GM10266 (cell line): ENCODE measurements at regions not wholly inside any gene's neighbourhood (a gene's known extent, or its start where the extent isn't known, plus 50 kb on each side); places are given as distances from the start of the nearest gene placed in this dataset.
"Not testable (repeated sequence)": the region's sequence is repeated elsewhere in the genome, so short reads cannot be mapped to it uniquely, and the experiment has no call there.

Source experiments
- DNase-seq: peaks from one replicate; pipeline ENCODE4 v3.0.0; 2012; ENCODE audit errors: extremely low spot score
- TF ChIP-seq, protein P1 (sequence below): IDR thresholded peaks from 2 replicates; pipeline ENCODE4 v1.5.1; 2012; ENCODE audit warnings: mild to moderate bottlenecking, low read depth; ENCODE audit not compliant: control insufficient read depth, insufficient read depth; ENCODE audit errors: missing control alignments

DNA sequence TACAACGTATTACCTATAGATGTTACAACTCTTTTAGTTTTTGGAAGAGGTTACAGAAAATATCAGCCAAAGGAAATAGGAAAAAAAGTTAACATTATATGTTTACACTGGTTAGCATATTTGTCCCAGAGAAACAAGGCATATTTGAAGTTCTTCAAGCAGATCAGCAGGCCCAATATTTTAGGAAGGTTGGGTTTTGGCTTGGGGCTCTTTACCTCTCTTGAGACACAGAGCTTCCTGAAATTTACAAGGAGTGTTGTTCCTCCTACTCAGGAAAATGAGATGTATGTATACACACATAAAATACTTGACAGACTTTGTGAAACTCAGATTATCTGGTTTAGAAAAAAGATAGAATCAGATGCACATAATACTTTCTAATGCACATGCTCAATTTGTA is 323.6 kb downstream of the HGF start:
- TF ChIP-seq, protein P1, sequence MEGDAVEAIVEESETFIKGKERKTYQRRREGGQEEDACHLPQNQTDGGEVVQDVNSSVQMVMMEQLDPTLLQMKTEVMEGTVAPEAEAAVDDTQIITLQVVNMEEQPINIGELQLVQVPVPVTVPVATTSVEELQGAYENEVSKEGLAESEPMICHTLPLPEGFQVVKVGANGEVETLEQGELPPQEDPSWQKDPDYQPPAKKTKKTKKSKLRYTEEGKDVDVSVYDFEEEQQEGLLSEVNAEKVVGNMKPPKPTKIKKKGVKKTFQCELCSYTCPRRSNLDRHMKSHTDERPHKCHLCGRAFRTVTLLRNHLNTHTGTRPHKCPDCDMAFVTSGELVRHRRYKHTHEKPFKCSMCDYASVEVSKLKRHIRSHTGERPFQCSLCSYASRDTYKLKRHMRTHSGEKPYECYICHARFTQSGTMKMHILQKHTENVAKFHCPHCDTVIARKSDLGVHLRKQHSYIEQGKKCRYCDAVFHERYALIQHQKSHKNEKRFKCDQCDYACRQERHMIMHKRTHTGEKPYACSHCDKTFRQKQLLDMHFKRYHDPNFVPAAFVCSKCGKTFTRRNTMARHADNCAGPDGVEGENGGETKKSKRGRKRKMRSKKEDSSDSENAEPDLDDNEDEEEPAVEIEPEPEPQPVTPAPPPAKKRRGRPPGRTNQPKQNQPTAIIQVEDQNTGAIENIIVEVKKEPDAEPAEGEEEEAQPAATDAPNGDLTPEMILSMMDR: no peak
- no peak for DNase-seq

DNA sequence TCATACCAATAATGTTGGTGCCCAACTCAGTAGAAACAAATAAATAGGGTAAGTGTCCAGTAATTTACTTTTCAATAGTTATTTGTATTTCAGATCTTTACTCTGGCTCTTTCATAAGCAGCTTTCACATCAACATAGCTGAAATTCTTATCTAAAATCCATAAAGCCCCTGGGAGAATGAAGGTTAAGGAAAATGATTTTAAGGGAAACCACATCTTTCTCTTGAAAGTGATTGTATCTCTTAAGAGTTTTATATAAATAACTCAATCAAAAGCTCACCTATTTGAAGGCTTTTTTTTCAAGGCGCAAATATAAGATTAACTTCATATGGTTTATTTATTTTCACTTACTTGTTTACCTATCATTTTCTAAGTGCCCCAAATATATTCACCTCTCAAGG is 324.4 kb downstream of the HGF start:
- no peak for DNase-seq
- TF ChIP-seq, protein P1: no peak

DNA sequence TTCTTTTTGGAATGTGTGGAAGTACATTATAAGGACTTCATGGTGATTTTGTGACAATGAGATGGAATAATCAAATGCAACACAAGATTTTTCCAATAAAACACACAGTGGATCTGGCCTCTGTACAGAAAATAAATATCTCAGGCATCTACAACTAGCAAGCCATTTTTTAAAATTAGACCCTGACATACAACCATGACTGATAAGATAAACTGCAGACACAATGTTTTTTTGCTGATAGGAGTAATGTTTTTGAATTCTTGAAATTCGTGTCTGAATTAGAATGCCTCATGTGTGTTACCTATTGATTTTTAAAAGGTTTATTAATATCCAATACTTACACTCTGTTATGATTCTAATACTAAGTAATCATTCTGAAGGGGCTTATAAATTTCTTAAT is 328.1 kb downstream of the HGF start:
- TF ChIP-seq, protein P1: no peak
- no peak for DNase-seq

DNA sequence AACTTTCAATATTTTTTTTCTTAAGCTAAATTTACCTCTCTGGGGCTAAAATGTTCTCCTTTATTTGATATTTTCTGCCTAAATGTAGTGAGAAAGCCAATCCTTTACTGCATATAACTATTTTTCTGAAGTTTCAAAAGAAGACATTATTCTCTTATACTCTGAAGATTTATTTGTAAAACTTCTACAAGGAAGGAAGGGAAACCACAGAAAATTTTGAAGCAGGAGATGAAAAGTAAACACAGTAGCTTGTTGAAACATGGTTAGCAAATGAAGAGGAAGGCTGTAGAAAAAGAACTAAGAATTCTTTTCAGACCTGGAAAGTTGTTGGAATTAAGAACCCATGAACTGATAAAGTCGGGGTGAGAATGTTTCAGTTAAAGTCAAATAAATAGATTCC is 330.3 kb downstream of the HGF start:
- no peak for DNase-seq
- TF ChIP-seq, protein P1: no peak

DNA sequence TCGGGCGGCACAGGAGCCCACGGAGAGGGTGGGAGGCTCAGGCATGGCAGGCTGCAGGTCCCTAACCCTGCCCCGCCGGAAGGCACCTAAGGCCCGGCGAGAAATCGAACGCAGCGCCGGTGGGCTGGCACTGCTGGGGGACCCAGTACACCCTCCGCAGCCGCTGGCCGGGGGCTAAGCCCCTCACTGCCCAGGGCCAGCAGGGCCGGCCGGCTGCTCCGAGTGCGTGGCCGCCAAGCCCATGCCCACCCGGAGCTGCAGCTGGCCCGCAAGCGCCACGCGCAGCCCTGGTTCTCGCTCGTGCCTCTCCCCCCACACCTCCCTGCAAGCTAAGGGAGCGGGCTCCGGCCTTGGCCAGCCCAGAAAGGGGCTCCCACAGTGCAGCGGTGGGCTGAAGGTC is 332.7 kb downstream of the HGF start:
- not testable (repeated sequence) for DNase-seq

DNA sequence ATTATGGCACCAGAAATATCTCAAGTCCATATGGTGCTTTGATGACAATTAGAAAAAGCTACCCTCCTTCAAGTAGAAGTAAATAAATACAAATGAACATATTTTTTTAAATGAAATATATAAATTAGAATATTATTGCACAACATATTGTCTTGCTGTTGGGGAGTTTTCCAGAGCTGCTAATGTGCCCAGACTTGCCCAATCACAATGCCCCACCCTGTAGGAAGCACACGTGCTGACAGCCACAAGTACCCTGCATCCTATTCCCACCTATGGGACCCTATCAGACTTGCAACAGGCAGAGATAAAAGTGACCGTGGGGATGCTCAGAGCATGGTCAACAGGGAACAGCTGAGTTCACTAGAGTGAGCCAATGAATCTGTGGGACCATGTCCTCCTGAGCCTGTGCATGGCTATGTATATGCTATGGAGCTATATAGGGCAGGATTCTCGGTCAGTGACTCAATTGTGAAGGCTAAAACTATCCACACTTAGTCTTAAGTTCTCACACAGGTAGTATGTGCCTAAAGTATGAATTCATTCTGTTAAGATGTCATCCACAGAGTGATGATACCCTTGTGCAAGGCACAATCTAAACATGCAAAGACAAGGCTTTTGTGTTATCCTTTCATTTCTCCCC is 336.0 kb downstream of the HGF start:
- no peak for DNase-seq
- TF ChIP-seq, protein P1: no peak

DNA sequence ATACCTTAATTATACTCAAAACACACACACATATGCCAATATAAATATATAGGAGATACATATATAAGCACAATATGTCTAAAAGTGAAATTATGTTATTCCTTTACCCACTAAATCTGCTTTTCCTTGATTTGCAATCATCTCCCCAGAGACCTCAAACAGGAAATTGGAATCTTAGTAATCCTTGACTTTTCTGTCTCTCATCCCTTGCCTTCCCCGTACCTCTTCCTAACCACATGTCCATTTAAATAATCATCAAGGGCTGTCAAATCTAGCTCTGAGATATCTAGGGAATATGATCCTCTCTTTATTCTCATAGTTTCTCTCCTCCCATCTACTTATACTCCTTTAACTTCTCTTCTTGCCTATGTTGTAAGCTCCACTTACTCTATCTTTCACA is 336.6 kb downstream of the HGF start:
- TF ChIP-seq, protein P1: no peak
- DNase-seq: no peak

DNA sequence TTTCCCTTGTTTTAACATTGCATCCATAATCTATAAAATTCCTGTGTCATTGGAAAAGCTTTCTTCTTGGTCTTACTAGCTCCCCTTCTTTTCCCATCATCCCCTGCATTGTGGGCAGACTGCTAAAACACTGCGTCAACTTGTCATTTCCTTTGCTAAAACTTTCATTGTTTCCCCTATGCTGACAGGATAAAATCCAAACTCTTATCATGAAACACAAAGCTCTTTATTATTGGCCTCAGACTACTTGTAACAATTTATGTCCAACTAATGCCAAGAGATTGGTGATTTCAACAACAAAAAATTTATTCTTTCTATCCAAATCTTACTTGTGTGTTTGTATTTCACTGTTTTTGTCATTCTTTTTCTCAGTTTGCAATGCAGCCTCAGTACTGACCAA is 339.1 kb downstream of the HGF start:
- no peak for DNase-seq

More for the DNA sequence above, 339.1 kb downstream of the HGF start:
- TF ChIP-seq, protein P1: no peak
